Esophagus squamous epithelium (tissue), 5 donors: ENCODE measurements at regions not wholly inside any gene's neighbourhood (a gene's known extent, or its start where the extent isn't known, plus 50 kb on each side); places are given as distances from the start of the nearest gene placed in this dataset.
"Not testable (repeated sequence)": the region's sequence is repeated elsewhere in the genome, so short reads cannot be mapped to it uniquely, and the experiment has no call there.

ENCODE experiments used
- DNase-seq: peaks from one replicate; lab custom pipeline; 2025; lab: John Stamatoyannopoulos, UW
- H3K27ac ChIP-seq, 4 donors: fragments of 200-600 bp; sonication (generic); one replicate each; pipeline ENCODE4 v1.5.1; 2016 to 2019; ENCODE audit warnings: mild to moderate bottlenecking in 1 of 4
- H3K27me3 ChIP-seq, 4 donors: fragments of 200-600 bp; sonication (generic); 1 replicate in 3 of 4; 2 replicates in 1 of 4; pipeline versions ENCODE4 v1.5.1 to v1.6.0; 2017 to 2021; ENCODE audit warnings: antibody characterized with exemption in 1 of 4
- H3K36me3 ChIP-seq, 3 donors: fragments of 200-600 bp; sonication (generic); one replicate each; pipeline ENCODE4 v1.5.1; 2016 to 2019
- H3K4me1 ChIP-seq, 3 donors: fragments of 200-600 bp; sonication (generic); one replicate each; pipeline ENCODE4 v1.5.1; 2017 to 2019
- H3K4me3 ChIP-seq, 4 donors: fragments of 200-600 bp; sonication (generic); 1 replicate in 3 of 4; 2 replicates in 1 of 4; pipeline ENCODE4 v1.5.1; 2016 to 2019; ENCODE audit warnings: mild to moderate bottlenecking in 2 of 4, moderate library complexity in 1 of 4
- H3K9me3 ChIP-seq, 3 donors: fragments of 200-600 bp; sonication (generic); one replicate each; pipeline ENCODE4 v1.5.1; 2016 to 2019
- CTCF ChIP-seq, 6 experiments: fragments of 450-650 bp in 4 of 6; fragments of 200-600 bp in 2 of 6; sonication (generic) in 2 of 6; IDR thresholded peaks; one replicate each; pipeline ENCODE4 v1.5.1; 2016 to 2019; ENCODE audit warnings: antibody characterized with exemption in 6 of 6, mild to moderate bottlenecking in 4 of 6, moderate library complexity in 4 of 6
- POLR2A ChIP-seq, 4 donors: fragments of 450-650 bp; IDR thresholded peaks; one replicate each; pipeline ENCODE4 v1.6.1; 2017; ENCODE audit warnings: antibody characterized with exemption in 4 of 4, mild to moderate bottlenecking in 4 of 4, moderate library complexity in 3 of 4
- WGBS, 2 donors: methylation state at CpG; one replicate each; pipeline ENCODE4 v1.1.5; 2018; 5-methylcytosine and 5-hydroxymethylcytosine counted together
- intact Hi-C: fragments of 100-400 bp; cut with DNase I; formaldehyde crosslinking; loops from one replicate; pipeline ENCODE4 v1.15.0; 2022
- donor health status: DM: yes; HTN: yes; CAD: no.

GRCh38 chr6:67812693-67813092, 822.4 kb upstream of the ADGRB3 start:
- Histone ChIP-seq H3K4me1 (no peaks in the 10 kb centered on the region), H3K27me3 (no peaks in the 10 kb centered on the region), H3K36me3 (no peaks in the 10 kb centered on the region), H3K27ac (no peak overlapping the region), H3K4me3 (no peak overlapping the region), H3K9me3 (peaks cover 0 to 28% (median 6%) of the 10 kb centered on the region in 3 donors)
- 91 to 100% methylated on average over 1 of the region's 1 CpG for WGBS, 2 donors
- intact Hi-C loops, result no loop called here
- DNase-seq, result no peak
- TF ChIP-seq POLR2A (IDR thresholded peaks at IDR 0.05), result no peak
- TF ChIP-seq CTCF (IDR thresholded peaks at IDR 0.05), result no peak

- 66 to 76% methylated on average over 1 of the region's 1 CpG for WGBS, 2 donors
- no peaks in the 10 kb centered on the region for H3K27me3 ChIP-seq
- no peak overlapping the region for H3K27ac ChIP-seq
- no peak for DNase-seq
- no peaks in the 10 kb centered on the region for H3K4me1 ChIP-seq
- no peaks in the 10 kb centered on the region for H3K36me3 ChIP-seq
- peaks cover 0 to 28% (median 6%) of the 10 kb centered on the region in 3 donors for H3K9me3 ChIP-seq
- intact Hi-C loops, result no loop called here
- TF ChIP-seq CTCF (IDR thresholded peaks at IDR 0.05) (no peak), POLR2A (IDR thresholded peaks at IDR 0.05) (no peak)
- H3K4me3 ChIP-seq, result no peak overlapping the region
Measured at GRCh38 chr6:67812125-67812524, 823.0 kb upstream of the ADGRB3 start.

GRCh38 chr6:67811239-67812037, 823.6 kb upstream of the ADGRB3 start:
- Histone ChIP-seq H3K4me1 (no peaks in the 10 kb centered on the region), H3K27ac (no peak overlapping the region), H3K27me3 (no peaks in the 10 kb centered on the region), H3K4me3 (no peak overlapping the region), H3K9me3 (peaks cover 0 to 28% (median 6%) of the 10 kb centered on the region in 3 donors), H3K36me3 (no peaks in the 10 kb centered on the region)
- intact Hi-C loops, result no loop called here
- WGBS, 2 donors, result 58 to 80% methylated on average over 2 to 3 of the region's 3 CpGs
- no peak for TF ChIP-seq CTCF (IDR thresholded peaks at IDR 0.05)
- TF ChIP-seq POLR2A (IDR thresholded peaks at IDR 0.05), result no peak
- DNase-seq, result no peak

- H3K27ac ChIP-seq, H3K36me3 ChIP-seq, DNase-seq, H3K4me1 ChIP-seq, H3K4me3 ChIP-seq, H3K27me3 ChIP-seq, intact Hi-C loops: not testable (repeated sequence)
- 66 to 82% methylated on average over 5 of the region's 5 CpGs for whole genome bisulfite sequencing, 2 donors
- peaks cover 0 to 14% (median 0%) of the 10 kb centered on the region in 3 donors for H3K9me3 ChIP-seq
Measured at GRCh38 chr6:67804808-67805207, 830.3 kb upstream of the ADGRB3 start.

- TF ChIP-seq CTCF (IDR thresholded peaks at IDR 0.05) (no peak), POLR2A (IDR thresholded peaks at IDR 0.05) (no peak)
- no peak for DNase-seq
- no peak overlapping the region for H3K27ac ChIP-seq
- H3K9me3 ChIP-seq, result peaks cover 0 to 22% (median 0%) of the 10 kb centered on the region in 3 donors
- intact Hi-C loops, result no loop called here
- no peaks in the 10 kb centered on the region for H3K4me1 ChIP-seq
- H3K36me3 ChIP-seq, result no peaks in the 10 kb centered on the region
- H3K27me3 ChIP-seq, result no peaks in the 10 kb centered on the region
- no peak overlapping the region for H3K4me3 ChIP-seq
Measured at GRCh38 chr6:67802771-67803170, 832.3 kb upstream of the ADGRB3 start.
